ENCODE measurements at regions not wholly inside any gene's neighbourhood (a gene's known extent, or its start where the extent isn't known, plus 50 kb on each side); places are given as distances from the start of the nearest gene placed in this dataset.

DNA sequence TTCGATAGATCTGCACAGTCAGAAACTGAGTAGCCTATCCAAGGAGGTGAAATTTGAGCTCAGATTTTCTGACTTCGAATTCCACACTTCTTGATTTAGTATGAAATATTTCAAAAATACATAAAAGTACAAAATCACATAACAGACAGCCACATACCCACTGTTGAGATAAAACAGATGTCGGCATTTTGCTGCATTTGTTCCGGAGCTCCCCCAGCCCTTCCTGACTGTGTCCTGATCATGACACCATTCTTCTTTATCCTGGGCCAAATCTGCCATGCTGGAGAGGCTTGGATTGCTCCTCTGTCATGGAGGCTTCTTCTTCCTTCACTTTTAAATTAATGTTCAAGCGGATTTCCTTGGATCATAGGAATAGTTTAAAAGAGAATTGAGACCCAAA lies 124.2 kb upstream of the RBPJ start:
- TF ChIP-seq CEBPB (IDR thresholded peaks at IDR 0.05) (no peak), TAF1 (IDR thresholded peaks at IDR 0.05; ENCODE audit: low read depth) (no peak), YY1 (IDR thresholded peaks at IDR 0.05; ENCODE audit: low read depth) (no peak), FOXM1 (IDR thresholded peaks at IDR 0.05; ENCODE audit: borderline replicate concordance, low read depth) (no peak), TEAD4 (IDR thresholded peaks at IDR 0.05) (no peak), NFIC (IDR thresholded peaks at IDR 0.05) (no peak)
- TF ChIP-seq, protein P1, sequence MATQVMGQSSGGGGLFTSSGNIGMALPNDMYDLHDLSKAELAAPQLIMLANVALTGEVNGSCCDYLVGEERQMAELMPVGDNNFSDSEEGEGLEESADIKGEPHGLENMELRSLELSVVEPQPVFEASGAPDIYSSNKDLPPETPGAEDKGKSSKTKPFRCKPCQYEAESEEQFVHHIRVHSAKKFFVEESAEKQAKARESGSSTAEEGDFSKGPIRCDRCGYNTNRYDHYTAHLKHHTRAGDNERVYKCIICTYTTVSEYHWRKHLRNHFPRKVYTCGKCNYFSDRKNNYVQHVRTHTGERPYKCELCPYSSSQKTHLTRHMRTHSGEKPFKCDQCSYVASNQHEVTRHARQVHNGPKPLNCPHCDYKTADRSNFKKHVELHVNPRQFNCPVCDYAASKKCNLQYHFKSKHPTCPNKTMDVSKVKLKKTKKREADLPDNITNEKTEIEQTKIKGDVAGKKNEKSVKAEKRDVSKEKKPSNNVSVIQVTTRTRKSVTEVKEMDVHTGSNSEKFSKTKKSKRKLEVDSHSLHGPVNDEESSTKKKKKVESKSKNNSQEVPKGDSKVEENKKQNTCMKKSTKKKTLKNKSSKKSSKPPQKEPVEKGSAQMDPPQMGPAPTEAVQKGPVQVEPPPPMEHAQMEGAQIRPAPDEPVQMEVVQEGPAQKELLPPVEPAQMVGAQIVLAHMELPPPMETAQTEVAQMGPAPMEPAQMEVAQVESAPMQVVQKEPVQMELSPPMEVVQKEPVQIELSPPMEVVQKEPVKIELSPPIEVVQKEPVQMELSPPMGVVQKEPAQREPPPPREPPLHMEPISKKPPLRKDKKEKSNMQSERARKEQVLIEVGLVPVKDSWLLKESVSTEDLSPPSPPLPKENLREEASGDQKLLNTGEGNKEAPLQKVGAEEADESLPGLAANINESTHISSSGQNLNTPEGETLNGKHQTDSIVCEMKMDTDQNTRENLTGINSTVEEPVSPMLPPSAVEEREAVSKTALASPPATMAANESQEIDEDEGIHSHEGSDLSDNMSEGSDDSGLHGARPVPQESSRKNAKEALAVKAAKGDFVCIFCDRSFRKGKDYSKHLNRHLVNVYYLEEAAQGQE (IDR thresholded peaks at IDR 0.05; ENCODE audit: low read depth): no peak
